ENCODE measurements at regions not wholly inside any gene's neighbourhood (a gene's known extent, or its start where the extent isn't known, plus 50 kb on each side); places are given as distances from the start of the nearest gene placed in this dataset.

GRCh38 chr15:93585012-93585411, 496.0 kb upstream of the RGMA start:
- TF ChIP-seq POLR2A (IDR thresholded peaks at IDR 0.05; ENCODE audit: low read length) (no peak), GATA1 (IDR thresholded peaks at IDR 0.05; ENCODE audit: low read depth, low read length) (no peak)

Data from erythroblast (primary cell).